ENCODE measurements at regions not wholly inside any gene's neighbourhood (a gene's known extent, or its start where the extent isn't known, plus 50 kb on each side); places are given as distances from the start of the nearest gene placed in this dataset.

- no peak overlapping the region for H3K9ac ChIP-seq (ENCODE audit: extremely low read depth, low read length, poor library complexity, severe bottlenecking)
- Mint-ChIP-seq H3K4me3 (no peak overlapping the region), H3K4me1 (peaks cover 7% of the 10 kb centered on the region), H3K36me3 (ENCODE audit: low read depth) (no peaks in the 10 kb centered on the region), H3K9me3 (no peaks in the 10 kb centered on the region), H3K27me3 (ENCODE audit: insufficient read depth) (no peaks in the 10 kb centered on the region), H3K27ac (no peak overlapping the region)
- TF ChIP-seq CTCF (conservative IDR thresholded peaks at IDR 0.05): no peak
- 94 to 96% methylated on average over 5 to 6 of the region's 6 CpGs for WGBS, 2 experiments (ENCODE audit: insufficient coverage in 1 of 2, insufficient read length in 1 of 2)
- no peak for DNase-seq
- no peak overlapping the region for H3K27ac ChIP-seq (ENCODE audit: low read depth, low read length)
- H3K27me3 ChIP-seq (ENCODE audit: control insufficient read depth, insufficient read depth, low read length, poor library complexity, severe bottlenecking): no peaks in the 10 kb centered on the region
- H3K4me1 ChIP-seq (ENCODE audit: control insufficient read depth, insufficient read depth, low read length): no peaks in the 10 kb centered on the region
- H3K36me3 ChIP-seq (ENCODE audit: control insufficient read depth, insufficient read depth, low read length): no peaks in the 10 kb centered on the region
- no peak overlapping the region for H3K4me3 ChIP-seq (ENCODE audit: low read length)
- no peaks in the 10 kb centered on the region for H3K9me3 ChIP-seq (ENCODE audit: control insufficient read depth, low read length)
Observed at GRCh38 chr5:61974680-61975079, 331.3 kb upstream of the KIF2A start.

- no peaks in the 10 kb centered on the region for H3K4me1 ChIP-seq (ENCODE audit: control insufficient read depth, insufficient read depth, low read length)
- 87 to 88% methylated on average over 6 of the region's 6 CpGs for WGBS, 2 experiments (ENCODE audit: insufficient coverage in 1 of 2, insufficient read length in 1 of 2)
- H3K27ac Mint-ChIP-seq: no peak overlapping the region
- no peak overlapping the region for H3K27ac ChIP-seq (ENCODE audit: low read depth, low read length)
- no peak for TF ChIP-seq CTCF (conservative IDR thresholded peaks at IDR 0.05)
- H3K4me3 Mint-ChIP-seq: no peak overlapping the region
- no peaks in the 10 kb centered on the region for H3K27me3 ChIP-seq (ENCODE audit: control insufficient read depth, insufficient read depth, low read length, poor library complexity, severe bottlenecking)
- no peak overlapping the region for H3K9ac ChIP-seq (ENCODE audit: extremely low read depth, low read length, poor library complexity, severe bottlenecking)
- no peaks in the 10 kb centered on the region for H3K36me3 Mint-ChIP-seq (ENCODE audit: low read depth)
- peaks cover 4% of the 10 kb centered on the region for H3K9me3 ChIP-seq (ENCODE audit: control insufficient read depth, low read length)
- H3K27me3 Mint-ChIP-seq (ENCODE audit: insufficient read depth): no peaks in the 10 kb centered on the region
- H3K4me3 ChIP-seq (ENCODE audit: low read length): no peak overlapping the region
- no peak for DNase-seq
- no peaks in the 10 kb centered on the region for H3K4me1 Mint-ChIP-seq
- no peaks in the 10 kb centered on the region for H3K9me3 Mint-ChIP-seq
- no peaks in the 10 kb centered on the region for H3K36me3 ChIP-seq (ENCODE audit: control insufficient read depth, insufficient read depth, low read length)
Observed at GRCh38 chr5:61981886-61982285, 324.1 kb upstream of the KIF2A start.

DNA sequence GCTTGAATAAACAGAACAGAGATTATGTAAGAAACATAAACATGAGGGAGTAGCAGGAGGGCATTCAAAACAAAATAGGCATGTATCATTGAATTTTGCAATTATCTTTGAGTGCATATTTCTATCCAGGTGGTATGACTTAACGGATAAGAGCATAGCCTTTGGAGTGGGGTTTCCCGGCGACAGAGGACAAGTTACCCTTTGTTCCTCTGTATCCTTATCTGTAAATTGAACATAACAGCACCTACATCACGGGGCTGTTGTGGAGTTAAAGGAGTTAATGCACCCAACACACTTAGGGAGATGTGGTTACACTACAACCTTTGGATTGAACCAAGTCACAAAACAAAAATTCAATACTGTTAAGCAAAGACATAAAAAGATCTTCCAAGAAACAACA is 314.6 kb upstream of the KIF2A start:
- no peak for TF ChIP-seq CTCF (conservative IDR thresholded peaks at IDR 0.05)
- no peak overlapping the region for H3K4me3 ChIP-seq (ENCODE audit: low read length)
- no peaks in the 10 kb centered on the region for H3K27me3 ChIP-seq (ENCODE audit: control insufficient read depth, insufficient read depth, low read length, poor library complexity, severe bottlenecking)
- Mint-ChIP-seq H3K36me3 (ENCODE audit: low read depth) (no peaks in the 10 kb centered on the region), H3K27ac (no peak overlapping the region), H3K27me3 (ENCODE audit: insufficient read depth) (no peaks in the 10 kb centered on the region), H3K4me3 (no peak overlapping the region), H3K4me1 (peaks cover 24% of the 10 kb centered on the region), H3K9me3 (peaks cover 2% of the 10 kb centered on the region)
- H3K9ac ChIP-seq (ENCODE audit: extremely low read depth, low read length, poor library complexity, severe bottlenecking): no peak overlapping the region
- no peak overlapping the region for H3K27ac ChIP-seq (ENCODE audit: low read depth, low read length)
- H3K4me1 ChIP-seq (ENCODE audit: control insufficient read depth, insufficient read depth, low read length): peaks cover 14% of the 10 kb centered on the region
- 67 to 83% methylated on average over 1 to 4 of the region's 4 CpGs for WGBS, 2 experiments (ENCODE audit: insufficient coverage in 1 of 2, insufficient read length in 1 of 2)
- DNase-seq: no peak
- H3K9me3 ChIP-seq (ENCODE audit: control insufficient read depth, low read length): peaks cover 5% of the 10 kb centered on the region
- no peaks in the 10 kb centered on the region for H3K36me3 ChIP-seq (ENCODE audit: control insufficient read depth, insufficient read depth, low read length)
